GM12878 (cell line): ENCODE measurements at regions not wholly inside any gene's neighbourhood (a gene's known extent, or its start where the extent isn't known, plus 50 kb on each side); places are given as distances from the start of the nearest gene placed in this dataset.

Experiments
- ATAC-seq: fragments of 200-7000 bp; cut with Tn5 transposase; 3 replicates; pipeline ENCODE4 v1.9.1; 2020; ENCODE audit warnings: mild to moderate bottlenecking, moderate library complexity
- BruUV-seq: library from RNA; stranded (reverse); fragments of 400-500 nt; replicated peaks from 2 replicates; lab custom pipeline; 2021; lab: Mats Ljungman, UMichigan
- CTCF ChIA-PET: fragments of 300-600 bp; sonication (Branson Sonifier 250); formaldehyde crosslinking; extraction: SDS; loops from one replicate; lab custom pipeline; 2021; ENCODE audit warnings: inconsistent platforms; lab: Yijun Ruan, JAX
- POLR2A ChIA-PET: fragments of 350-600 bp; formaldehyde crosslinking; extraction: SDS; loops from one replicate; lab custom pipeline; 2021; ENCODE audit warnings: inconsistent platforms; lab: Charles Lee
- RAD21 ChIA-PET: fragments of 300-600 bp; sonication (Branson Sonifier 250); formaldehyde crosslinking; loops from one replicate; lab custom pipeline; 2023; ENCODE audit warnings: antibody characterized with exemption; ENCODE audit not compliant: unreplicated experiment; lab: Charles Lee
- SMC1A ChIA-PET: fragments of 300-600 bp; sonication (Branson Sonifier 250); formaldehyde crosslinking; loops from one replicate; lab custom pipeline; 2023; ENCODE audit not compliant: unreplicated experiment, uncharacterized antibody; lab: Charles Lee
- DNase-seq: peaks from one replicate; pipeline ENCODE4 v3.0.0-alpha.2; 2011; ENCODE audit warnings: low read depth, low spot score
- FAIRE-seq: peaks from 3 replicates; lab custom pipeline; 2011; peaks lifted over from hg19 to GRCh38; lab: Jason Lieb, UNC
- H2AFZ ChIP-seq: 2 replicates; pipeline ENCODE4 v1.6.0; 2011; ENCODE audit warnings: low read depth, low read length, control low read depth; ENCODE audit not compliant: control insufficient read depth
- H3K27ac ChIP-seq: 2 replicates; pipeline ENCODE4 v1.5.1; 2011; ENCODE audit warnings: control low read depth; ENCODE audit not compliant: control insufficient read depth, insufficient read depth
- H3K27me3 ChIP-seq, 2 experiments: replicated peaks in 1 of 2; 2 replicates each; pipeline versions ENCODE4 v1.6.0 to v1.6.1; 2011; ENCODE audit warnings: low read length in 1 of 2; ENCODE audit not compliant: control insufficient read depth in 2 of 2, insufficient read depth in 2 of 2
- H3K36me3 ChIP-seq, 2 experiments: 2 replicates each; pipeline ENCODE4 v1.5.1; 2011; ENCODE audit warnings: low read length in 1 of 2; ENCODE audit not compliant: control insufficient read depth in 2 of 2, insufficient read depth in 2 of 2
- H3K4me1 ChIP-seq: 2 replicates; pipeline ENCODE4 v1.6.1; 2011; ENCODE audit warnings: mild to moderate bottlenecking, low read length, moderate library complexity, mixed read lengths; ENCODE audit not compliant: control insufficient read depth, insufficient read depth
- H3K4me2 ChIP-seq: 2 replicates; pipeline ENCODE4 v1.6.0; 2011; ENCODE audit warnings: control low read depth; ENCODE audit not compliant: control insufficient read depth, insufficient read depth
- H3K4me3 ChIP-seq: fragments of 200-600 bp; sonication (generic); 2 replicates; pipeline ENCODE4 v1.5.1; 2016
- H3K79me2 ChIP-seq: 2 replicates; pipeline ENCODE4 v1.6.0; 2011; ENCODE audit warnings: low read length; ENCODE audit not compliant: control insufficient read depth, insufficient read depth
- H3K9ac ChIP-seq: 2 replicates; pipeline ENCODE4 v1.8.0; 2011; ENCODE audit warnings: low read length, control low read depth, mixed read lengths; ENCODE audit not compliant: control insufficient read depth, insufficient read depth
- H3K9me3 ChIP-seq: replicated peaks from 3 replicates; pipeline ENCODE4 v1.5.1; 2011; ENCODE audit warnings: mild to moderate bottlenecking, low read length; ENCODE audit not compliant: control insufficient read depth, insufficient read depth
- H4K20me1 ChIP-seq: 2 replicates; pipeline ENCODE4 v1.6.0; 2011; ENCODE audit not compliant: control insufficient read depth, insufficient read depth
- BCL11A ChIP-seq: IDR thresholded peaks from 2 replicates; pipeline ENCODE4 v1.6.1; 2011; ENCODE audit warnings: low read depth, low read length
- BHLHE40 ChIP-seq, 2 experiments: fragments of 450-650 bp in 1 of 2; IDR thresholded peaks; 2 replicates each; pipeline ENCODE4 v1.6.1; 2011 to 2017; ENCODE audit warnings: low read depth in 2 of 2, borderline replicate concordance in 1 of 2, improper control_type of control experiment in 1 of 2, low read length in 1 of 2, mild to moderate bottlenecking in 1 of 2
- CEBPB ChIP-seq, 2 experiments: fragments of 150-350 bp in 1 of 2; IDR thresholded peaks; 2 replicates each; pipeline ENCODE4 v1.6.1; 2012 to 2014; ENCODE audit warnings: low read depth in 2 of 2, low read length in 2 of 2, borderline replicate concordance in 1 of 2, inconsistent platforms in 1 of 2
- DPF2 ChIP-seq: fragments of 450-650 bp; IDR thresholded peaks from 2 replicates; pipeline ENCODE4 v1.6.1; 2017; ENCODE audit warnings: mild to moderate bottlenecking
- GATAD2B ChIP-seq: fragments of 450-650 bp; conservative IDR thresholded peaks from 2 replicates; pipeline ENCODE4 v1.6.1; 2017; ENCODE audit warnings: low read depth, mild to moderate bottlenecking, moderate library complexity
- IKZF1 ChIP-seq: fragments of 450-650 bp; conservative IDR thresholded peaks from 2 replicates; pipeline ENCODE4 v1.6.1; 2017; ENCODE audit warnings: antibody characterized with exemption, mild to moderate bottlenecking
- MEF2B ChIP-seq: fragments of 450-650 bp; IDR thresholded peaks from 2 replicates; pipeline ENCODE4 v1.6.1; 2018; ENCODE audit warnings: mild to moderate bottlenecking, moderate library complexity; ENCODE audit not compliant: partially characterized antibody, poor library complexity, severe bottlenecking
- SMC3 ChIP-seq: IDR thresholded peaks from 2 replicates; pipeline ENCODE4 v1.6.1; 2011; ENCODE audit warnings: low read length, improper control_type of control experiment, borderline replicate concordance
- TAF1 ChIP-seq: IDR thresholded peaks from 2 replicates; pipeline ENCODE4 v1.6.1; 2011; ENCODE audit warnings: mild to moderate bottlenecking, low read depth, low read length, borderline replicate concordance
- WGBS: methylation state at CpG from one replicate; pipeline ENCODE4 v1.1.6; 2016; ENCODE audit warnings: low lambda C conversion rate; ENCODE audit not compliant: insufficient replicate concordance, insufficient coverage; ENCODE audit errors: missing lambda C conversion rate; 5-methylcytosine and 5-hydroxymethylcytosine counted together
- in situ Hi-C: fragments of 300-500 bp; cut with MboI; formaldehyde crosslinking; loops from 9 replicates; pipeline ENCODE4 v1.14.3; 2018; ENCODE audit warnings: mixed read lengths
- intact Hi-C: fragments of 100-400 bp; cut with micrococcal nuclease; formaldehyde crosslinking; loops from one replicate; pipeline ENCODE4 v1.14.2; 2022; ENCODE audit not compliant: unreplicated experiment
- TF ChIP-seq, protein P1 (sequence below): IDR thresholded peaks from 2 replicates; pipeline ENCODE4 v1.6.1; 2011; ENCODE audit warnings: borderline replicate concordance, low read depth, mild to moderate bottlenecking, moderate library complexity, low read length; ENCODE audit not compliant: insufficient read depth, poor library complexity, severe bottlenecking
- TF ChIP-seq, protein P2 (sequence below): IDR thresholded peaks from 2 replicates; pipeline ENCODE4 v1.6.1; 2012; ENCODE audit warnings: low read depth, low read length, improper control_type of control experiment

DNA sequence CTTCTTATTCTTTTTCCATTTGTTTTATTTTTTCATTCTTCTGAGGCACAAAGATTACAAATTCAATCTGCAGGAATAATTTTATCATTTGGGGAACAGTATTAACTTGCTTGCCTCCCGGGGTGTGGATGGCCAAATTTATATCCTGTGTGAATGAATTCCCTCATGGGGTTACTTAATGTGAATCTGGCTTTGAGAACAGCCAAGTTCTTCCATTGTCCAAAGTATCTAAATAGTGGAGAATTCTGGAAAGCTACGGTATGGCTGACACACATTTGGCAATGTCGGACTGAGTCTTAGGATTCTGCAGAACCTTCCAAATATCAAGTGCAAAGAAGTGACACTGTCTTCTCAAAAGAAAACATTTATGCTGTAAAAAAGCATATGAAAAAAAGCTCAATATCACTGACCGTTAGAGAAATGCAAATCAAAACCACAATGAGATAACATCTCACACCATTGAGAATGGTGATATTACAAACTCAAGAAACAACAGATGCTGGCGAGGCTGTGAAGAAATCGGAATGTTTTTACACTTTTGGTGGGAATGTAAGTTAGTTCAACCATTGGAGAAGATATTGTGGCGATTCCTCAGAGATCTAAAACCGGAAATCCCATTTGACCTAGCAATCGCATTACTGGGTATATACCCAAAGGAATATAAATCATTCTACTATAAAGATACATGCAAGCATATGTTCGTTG is 620.2 kb downstream of the EFNB2 start:
- Histone ChIP-seq H3K27me3 (no peaks in the 10 kb centered on the region), H4K20me1 (no peaks in the 10 kb centered on the region), H3K9me3 (no peaks in the 10 kb centered on the region)
- TF ChIP-seq MEF2B (no peak), DPF2 (no peak), IKZF1 (no peak), BCL11A (no peak), GATAD2B (no peak), CEBPB (IDR thresholded peaks at IDR 0.05; ENCODE audit: borderline replicate concordance in 1 of 2, low read depth in 2 of 2, low read length in 2 of 2) (no peak), BHLHE40 (IDR thresholded peaks at IDR 0.05; ENCODE audit: borderline replicate concordance in 1 of 2, low read depth in 2 of 2, low read length in 1 of 2) (no peak), SMC3 (no peak), TAF1 (no peak)
- TF ChIP-seq, protein P1, sequence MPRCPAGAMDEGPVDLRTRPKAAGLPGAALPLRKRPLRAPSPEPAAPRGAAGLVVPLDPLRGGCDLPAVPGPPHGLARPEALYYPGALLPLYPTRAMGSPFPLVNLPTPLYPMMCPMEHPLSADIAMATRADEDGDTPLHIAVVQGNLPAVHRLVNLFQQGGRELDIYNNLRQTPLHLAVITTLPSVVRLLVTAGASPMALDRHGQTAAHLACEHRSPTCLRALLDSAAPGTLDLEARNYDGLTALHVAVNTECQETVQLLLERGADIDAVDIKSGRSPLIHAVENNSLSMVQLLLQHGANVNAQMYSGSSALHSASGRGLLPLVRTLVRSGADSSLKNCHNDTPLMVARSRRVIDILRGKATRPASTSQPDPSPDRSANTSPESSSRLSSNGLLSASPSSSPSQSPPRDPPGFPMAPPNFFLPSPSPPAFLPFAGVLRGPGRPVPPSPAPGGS, result no peak
- TF ChIP-seq, protein P2, sequence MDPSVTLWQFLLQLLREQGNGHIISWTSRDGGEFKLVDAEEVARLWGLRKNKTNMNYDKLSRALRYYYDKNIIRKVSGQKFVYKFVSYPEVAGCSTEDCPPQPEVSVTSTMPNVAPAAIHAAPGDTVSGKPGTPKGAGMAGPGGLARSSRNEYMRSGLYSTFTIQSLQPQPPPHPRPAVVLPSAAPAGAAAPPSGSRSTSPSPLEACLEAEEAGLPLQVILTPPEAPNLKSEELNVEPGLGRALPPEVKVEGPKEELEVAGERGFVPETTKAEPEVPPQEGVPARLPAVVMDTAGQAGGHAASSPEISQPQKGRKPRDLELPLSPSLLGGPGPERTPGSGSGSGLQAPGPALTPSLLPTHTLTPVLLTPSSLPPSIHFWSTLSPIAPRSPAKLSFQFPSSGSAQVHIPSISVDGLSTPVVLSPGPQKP, result no peak
- TF ChIP-seq, all 136 proteins: peak for 0
- no peak for FAIRE-seq
- Histone ChIP-seq H3K36me3 (no peaks in the 10 kb centered on the region), H2AFZ (no peak overlapping the region), H3K27ac (no peak overlapping the region), H3K9ac (no peak overlapping the region), H3K79me2 (no peaks in the 10 kb centered on the region), H3K4me3 (no peak overlapping the region), H3K4me2 (no peak overlapping the region), H3K4me1 (no peaks in the 10 kb centered on the region)
- DNase-seq, result no peak
- ATAC-seq, result no peak
- BruUV-seq, result no TSS peak
- intact Hi-C loops (no loop called here), in situ Hi-C loops (no loop called here)
- RAD21 ChIA-PET, result no interaction called here
- POLR2A ChIA-PET, result interaction anchor here (0.6 to 0.7 kb wide), 2 partner anchors 697 to 913 kb away, joined by 3 read pairs; no protein-coding TSS in a partner anchor
- 42% methylated on average over 10 of the region's 10 CpGs for WGBS
- SMC1A ChIA-PET, result interaction anchor here (0.5 kb wide), 1 partner anchor 269 kb away, joined by 3 read pairs; no protein-coding TSS in a partner anchor
- CTCF ChIA-PET, result no interaction called here
